ENCODE measurements at regions not wholly inside any gene's neighbourhood (a gene's known extent, or its start where the extent isn't known, plus 50 kb on each side); places are given as distances from the start of the nearest gene placed in this dataset.

DNA sequence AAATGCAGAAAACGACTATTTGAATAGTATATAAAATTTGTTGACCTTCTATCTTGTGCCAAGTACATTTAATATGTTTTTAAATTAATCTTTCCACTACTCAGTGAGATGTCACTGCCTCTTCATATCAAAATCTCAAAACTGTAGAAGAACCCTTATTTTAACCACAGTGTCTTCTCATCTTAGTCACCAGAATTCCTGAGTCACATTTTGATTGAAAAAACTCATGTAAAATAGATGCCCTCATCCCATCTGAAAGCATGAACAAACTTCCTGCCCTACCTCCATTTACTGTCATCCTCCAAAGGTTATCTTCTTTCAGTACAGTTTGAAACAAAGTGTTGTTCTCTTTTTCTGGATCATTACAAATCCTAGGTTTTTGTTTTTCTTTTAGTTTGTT is 1215.4 kb downstream of the PCDH9 start:
- TF ChIP-seq, protein P1, sequence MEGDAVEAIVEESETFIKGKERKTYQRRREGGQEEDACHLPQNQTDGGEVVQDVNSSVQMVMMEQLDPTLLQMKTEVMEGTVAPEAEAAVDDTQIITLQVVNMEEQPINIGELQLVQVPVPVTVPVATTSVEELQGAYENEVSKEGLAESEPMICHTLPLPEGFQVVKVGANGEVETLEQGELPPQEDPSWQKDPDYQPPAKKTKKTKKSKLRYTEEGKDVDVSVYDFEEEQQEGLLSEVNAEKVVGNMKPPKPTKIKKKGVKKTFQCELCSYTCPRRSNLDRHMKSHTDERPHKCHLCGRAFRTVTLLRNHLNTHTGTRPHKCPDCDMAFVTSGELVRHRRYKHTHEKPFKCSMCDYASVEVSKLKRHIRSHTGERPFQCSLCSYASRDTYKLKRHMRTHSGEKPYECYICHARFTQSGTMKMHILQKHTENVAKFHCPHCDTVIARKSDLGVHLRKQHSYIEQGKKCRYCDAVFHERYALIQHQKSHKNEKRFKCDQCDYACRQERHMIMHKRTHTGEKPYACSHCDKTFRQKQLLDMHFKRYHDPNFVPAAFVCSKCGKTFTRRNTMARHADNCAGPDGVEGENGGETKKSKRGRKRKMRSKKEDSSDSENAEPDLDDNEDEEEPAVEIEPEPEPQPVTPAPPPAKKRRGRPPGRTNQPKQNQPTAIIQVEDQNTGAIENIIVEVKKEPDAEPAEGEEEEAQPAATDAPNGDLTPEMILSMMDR (IDR thresholded peaks at IDR 0.05; ENCODE audit: insufficient read depth, low read depth, low read length): no peak
- no peak for TF ChIP-seq EZH2 (IDR thresholded peaks at IDR 0.05; ENCODE audit: insufficient read depth, low read length)

Measured in astrocyte (in vitro differentiated cells and primary cell).